ENCODE measurements at regions not wholly inside any gene's neighbourhood (a gene's known extent, or its start where the extent isn't known, plus 50 kb on each side); places are given as distances from the start of the nearest gene placed in this dataset.

- ATAC-seq (no peak), DNase-seq (no peak)
- intact Hi-C loops (cut with DNase I, micrococcal nuclease) = no loop called here
- Histone ChIP-seq H3K4me3 (no peak overlapping the region), H3K36me3 (ENCODE audit: low read depth) (no peaks in the 10 kb centered on the region), H3K4me1 (ENCODE audit: low read depth) (no peaks in the 10 kb centered on the region), H3K9me3 (no peaks in the 10 kb centered on the region)
- TF ChIP-seq CTCF (IDR thresholded peaks at IDR 0.05) = no peak
These were observed 122.6 kb downstream of the OLIG3 start for GRCh38 chr6:137371634-137372016.

- no peaks in the 10 kb centered on the region for H3K9me3 ChIP-seq
- ATAC-seq (peak; percentile 35), DNase-seq (no peak)
These were observed 123.1 kb downstream of the OLIG3 start for GRCh38 chr6:137370871-137371633.

GRCh38 chr6:137369136-137369535, 125.1 kb downstream of the OLIG3 start:
- no peak for TF ChIP-seq CTCF (IDR thresholded peaks at IDR 0.05)
- Histone ChIP-seq H3K9me3 (no peaks in the 10 kb centered on the region), H3K36me3 (ENCODE audit: low read depth) (no peaks in the 10 kb centered on the region), H3K4me1 (ENCODE audit: low read depth) (no peaks in the 10 kb centered on the region), H3K4me3 (no peak overlapping the region)
- ATAC-seq (no peak), DNase-seq (no peak)
- intact Hi-C loops (cut with DNase I, micrococcal nuclease) = no loop called here

More at GRCh38 chr6:137370871-137371633, 123.1 kb downstream of the OLIG3 start:
- Histone ChIP-seq H3K4me1 (ENCODE audit: low read depth) (no peaks in the 10 kb centered on the region), H3K4me3 (no peak overlapping the region), H3K36me3 (ENCODE audit: low read depth) (no peaks in the 10 kb centered on the region)
- TF ChIP-seq CTCF (IDR thresholded peaks at IDR 0.05) = no peak
- intact Hi-C loops (cut with DNase I, micrococcal nuclease) = no loop called here

GRCh38 chr6:137365707-137366437, 128.3 kb downstream of the OLIG3 start:
- intact Hi-C loops (cut with DNase I, micrococcal nuclease) = no loop called here
- H3K36me3 ChIP-seq (ENCODE audit: low read depth) = no peaks in the 10 kb centered on the region
- no peak for ATAC-seq

GRCh38 chr6:137363805-137364138, 130.4 kb downstream of the OLIG3 start:
- H3K4me3 ChIP-seq = no peak overlapping the region
- H3K36me3 ChIP-seq (ENCODE audit: low read depth) = no peaks in the 10 kb centered on the region
- TF ChIP-seq CTCF (IDR thresholded peaks at IDR 0.05) = no peak
- no peaks in the 10 kb centered on the region for H3K9me3 ChIP-seq
- no peaks in the 10 kb centered on the region for H3K4me1 ChIP-seq (ENCODE audit: low read depth)
- intact Hi-C loops (cut with DNase I, micrococcal nuclease) = no loop called here
- DNase-seq = no peak
- no peak for ATAC-seq

More at GRCh38 chr6:137365707-137366437, 128.3 kb downstream of the OLIG3 start:
- no peaks in the 10 kb centered on the region for H3K4me1 ChIP-seq (ENCODE audit: low read depth)
- TF ChIP-seq CTCF (IDR thresholded peaks at IDR 0.05) = no peak
- H3K9me3 ChIP-seq = no peaks in the 10 kb centered on the region
- no peak for DNase-seq
- no peak overlapping the region for H3K4me3 ChIP-seq

All from mucosa of descending colon (tissue), 3 donors.